OCI-LY7 (cell line): ENCODE measurements at regions not wholly inside any gene's neighbourhood (a gene's known extent, or its start where the extent isn't known, plus 50 kb on each side); places are given as distances from the start of the nearest gene placed in this dataset.

Source experiments
- BruUV-seq: library from RNA; stranded (reverse); fragments of 400-500 nt; replicated peaks from 2 replicates; lab custom pipeline; 2021; lab: Mats Ljungman, UMichigan
- CTCF ChIA-PET: fragments of 300-600 bp; sonication (Branson Sonifier 250); formaldehyde crosslinking; loops from one replicate; lab custom pipeline; 2022; ENCODE audit warnings: antibody characterized with exemption; ENCODE audit not compliant: unreplicated experiment; lab: Charles Lee
- POLR2A ChIA-PET: fragments of 300-600 bp; sonication (Branson Sonifier 250); formaldehyde crosslinking; loops from one replicate; lab custom pipeline; 2022; ENCODE audit warnings: antibody characterized with exemption; lab: Charles Lee
- DNase-seq: peaks from one replicate; pipeline ENCODE4 v3.0.0-alpha.2; 2015; ENCODE audit warnings: low spot score
- H2AFZ ChIP-seq: fragments of 200-600 bp; sonication (generic), shearing (Covaris generic); 2 replicates; pipeline ENCODE4 v1.6.1; 2014; ENCODE audit warnings: mild to moderate bottlenecking, antibody characterized with exemption, low read length, moderate library complexity
- H3K27ac ChIP-seq: fragments of 200-600 bp; sonication (generic); 2 replicates; pipeline ENCODE4 v1.5.1; 2014; ENCODE audit warnings: mixed run types, low read depth, mild to moderate bottlenecking, moderate library complexity, low read length, inconsistent platforms; ENCODE audit not compliant: poor library complexity, severe bottlenecking
- H3K36me3 ChIP-seq: fragments of 200-600 bp; sonication (generic); 2 replicates; pipeline ENCODE4 v1.6.1; 2014; ENCODE audit warnings: mild to moderate bottlenecking, antibody characterized with exemption, low read length, moderate library complexity, mixed read lengths; ENCODE audit not compliant: insufficient read depth
- H3K4me1 ChIP-seq: fragments of 200-600 bp; sonication (generic); 2 replicates; pipeline ENCODE4 v1.5.1; 2014; ENCODE audit warnings: mild to moderate bottlenecking, low read length; ENCODE audit not compliant: insufficient read depth, poor library complexity, severe bottlenecking
- H3K4me2 ChIP-seq: fragments of 200-600 bp; sonication (generic); 2 replicates; pipeline ENCODE4 v1.6.1; 2014; ENCODE audit warnings: mild to moderate bottlenecking, low read length
- H3K4me3 ChIP-seq: fragments of 200-600 bp; sonication (generic); 2 replicates; pipeline ENCODE4 v1.5.1; 2014; ENCODE audit warnings: mild to moderate bottlenecking, low read depth, low read length; ENCODE audit not compliant: poor library complexity, severe bottlenecking
- H3K79me2 ChIP-seq: fragments of 200-600 bp; sonication (generic); 2 replicates; pipeline ENCODE4 v1.6.1; 2016; ENCODE audit warnings: low read depth, mild to moderate bottlenecking, low read length, moderate library complexity, mixed read lengths; ENCODE audit not compliant: insufficient read depth
- H3K9me2 ChIP-seq: fragments of 200-600 bp; sonication (generic); 2 replicates; pipeline ENCODE4 v1.6.1; 2016; ENCODE audit warnings: mild to moderate bottlenecking, low read length, mixed read lengths; ENCODE audit not compliant: insufficient read depth
- H3K9me3 ChIP-seq: fragments of 200-600 bp; sonication (generic); 2 replicates; pipeline ENCODE4 v1.6.1; 2014; ENCODE audit warnings: mild to moderate bottlenecking, mixed run types, low read length, mixed read lengths
- H4K20me1 ChIP-seq: fragments of 200-600 bp; sonication (generic); 2 replicates; pipeline ENCODE4 v1.6.1; 2014; ENCODE audit warnings: mild to moderate bottlenecking, antibody characterized with exemption, low read length, moderate library complexity, mixed read lengths; ENCODE audit not compliant: insufficient read depth
- EZH2phosphoT487 ChIP-seq: fragments of 200-600 bp; sonication (generic); IDR thresholded peaks from 2 replicates; pipeline ENCODE4 v1.6.1; 2018; ENCODE audit warnings: low read depth, borderline replicate concordance, mild to moderate bottlenecking, mixed run types, antibody characterized with exemption, low read length, moderate library complexity, mixed read lengths
- intact Hi-C: fragments of 100-400 bp; cut with micrococcal nuclease; formaldehyde crosslinking; loops from one replicate; pipeline ENCODE4 v1.10.0; 2022; ENCODE audit not compliant: unreplicated experiment
- TF ChIP-seq, protein P1 (sequence below): fragments of 200-600 bp; sonication (generic); conservative IDR thresholded peaks from 2 replicates; pipeline ENCODE4 v1.5.1; 2014; ENCODE audit warnings: mild to moderate bottlenecking, antibody characterized with exemption, low read length, moderate library complexity, mixed read lengths

DNA sequence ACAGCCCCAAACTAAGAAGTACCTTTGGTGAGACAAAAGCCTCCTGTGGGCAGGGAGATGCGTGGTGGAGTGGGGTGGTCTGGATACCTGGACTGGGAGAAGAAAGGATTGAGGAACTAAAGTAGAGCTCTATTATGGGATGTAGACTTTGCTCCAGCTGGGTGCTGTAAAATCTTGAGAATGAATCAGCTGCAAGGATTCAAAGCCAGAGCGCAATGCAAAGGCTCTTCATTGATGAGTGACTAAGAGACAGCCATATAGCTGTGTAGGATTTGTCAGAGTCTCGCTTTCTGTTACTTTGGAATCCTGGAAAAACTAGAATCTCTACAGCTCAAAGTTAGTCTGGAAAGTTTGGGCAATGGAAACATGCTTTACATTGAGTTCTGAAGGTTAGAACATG lies 159.9 kb downstream of the TAF11L14 start:
- Histone ChIP-seq H3K4me2 (no peak overlapping the region), H3K9me3 (no peaks in the 10 kb centered on the region), H3K27ac (no peak overlapping the region), H3K79me2 (no peaks in the 10 kb centered on the region), H3K36me3 (no peaks in the 10 kb centered on the region), H2AFZ (no peak overlapping the region), H4K20me1 (no peaks in the 10 kb centered on the region), H3K9me2 (no peaks in the 10 kb centered on the region), H3K4me1 (no peaks in the 10 kb centered on the region), H3K4me3 (no peak overlapping the region)
- ChIA-PET CTCF (no interaction called here), POLR2A (interaction anchor here (0.6 kb wide), 1 partner anchor 10 kb away, joined by 4 read pairs; no protein-coding TSS in a partner anchor)
- no TSS peak for BruUV-seq
- no peak for TF ChIP-seq EZH2phosphoT487
- TF ChIP-seq, protein P1, sequence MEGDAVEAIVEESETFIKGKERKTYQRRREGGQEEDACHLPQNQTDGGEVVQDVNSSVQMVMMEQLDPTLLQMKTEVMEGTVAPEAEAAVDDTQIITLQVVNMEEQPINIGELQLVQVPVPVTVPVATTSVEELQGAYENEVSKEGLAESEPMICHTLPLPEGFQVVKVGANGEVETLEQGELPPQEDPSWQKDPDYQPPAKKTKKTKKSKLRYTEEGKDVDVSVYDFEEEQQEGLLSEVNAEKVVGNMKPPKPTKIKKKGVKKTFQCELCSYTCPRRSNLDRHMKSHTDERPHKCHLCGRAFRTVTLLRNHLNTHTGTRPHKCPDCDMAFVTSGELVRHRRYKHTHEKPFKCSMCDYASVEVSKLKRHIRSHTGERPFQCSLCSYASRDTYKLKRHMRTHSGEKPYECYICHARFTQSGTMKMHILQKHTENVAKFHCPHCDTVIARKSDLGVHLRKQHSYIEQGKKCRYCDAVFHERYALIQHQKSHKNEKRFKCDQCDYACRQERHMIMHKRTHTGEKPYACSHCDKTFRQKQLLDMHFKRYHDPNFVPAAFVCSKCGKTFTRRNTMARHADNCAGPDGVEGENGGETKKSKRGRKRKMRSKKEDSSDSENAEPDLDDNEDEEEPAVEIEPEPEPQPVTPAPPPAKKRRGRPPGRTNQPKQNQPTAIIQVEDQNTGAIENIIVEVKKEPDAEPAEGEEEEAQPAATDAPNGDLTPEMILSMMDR: no peak
- intact Hi-C loops: no loop called here
- no peak for DNase-seq

DNA sequence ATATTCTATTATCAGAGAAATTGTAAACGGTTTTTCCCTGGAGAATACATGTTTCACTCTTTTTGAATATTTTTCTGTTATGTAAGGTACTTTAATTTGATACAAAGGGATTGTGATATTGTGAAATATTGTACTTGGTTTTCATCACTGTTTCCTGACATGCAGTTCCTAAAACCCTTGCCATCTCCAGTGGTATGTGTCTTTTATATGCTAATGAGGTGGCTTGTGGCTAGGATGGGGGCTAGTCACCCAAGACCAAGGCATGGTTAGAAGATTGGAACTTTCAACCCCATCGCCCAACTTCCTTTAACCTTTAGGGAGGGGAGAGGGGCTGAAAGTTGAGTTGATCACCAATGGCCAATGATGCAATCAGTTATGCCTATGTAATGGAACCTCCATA lies 160.6 kb downstream of the TAF11L14 start:
- Histone ChIP-seq H3K36me3 (no peaks in the 10 kb centered on the region), H4K20me1 (no peaks in the 10 kb centered on the region), H3K9me3 (no peaks in the 10 kb centered on the region), H3K4me2 (no peak overlapping the region), H3K9me2 (no peaks in the 10 kb centered on the region), H2AFZ (no peak overlapping the region), H3K27ac (no peak overlapping the region), H3K4me1 (no peaks in the 10 kb centered on the region), H3K79me2 (no peaks in the 10 kb centered on the region), H3K4me3 (no peak overlapping the region)
- ChIA-PET CTCF (no interaction called here), POLR2A (no interaction called here)
- TF ChIP-seq, protein P1: no peak
- TF ChIP-seq EZH2phosphoT487: no peak
- intact Hi-C loops: no loop called here
- no peak for DNase-seq
- no TSS peak for BruUV-seq

DNA sequence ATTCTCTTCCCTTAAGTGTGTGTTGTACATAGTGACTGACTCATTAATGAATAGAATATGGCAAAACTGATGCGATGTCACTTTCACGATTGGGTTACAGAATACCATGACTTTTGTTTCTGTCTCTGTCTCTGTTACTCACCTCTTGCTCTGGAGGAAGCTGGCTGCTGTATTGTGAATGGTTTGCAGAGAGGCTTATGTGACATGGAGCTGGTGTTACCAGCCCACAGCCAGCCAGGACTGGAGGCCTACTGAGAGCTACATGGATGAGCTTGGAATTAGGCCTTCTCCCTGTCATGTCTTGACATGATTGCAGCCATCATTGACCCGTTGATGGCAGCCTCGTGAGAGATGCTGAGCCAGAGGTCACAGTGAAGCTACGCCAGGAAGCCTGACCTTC lies 161.9 kb downstream of the TAF11L14 start:
- BruUV-seq: no TSS peak
- no peaks in the 10 kb centered on the region for H3K9me3 ChIP-seq
- DNase-seq: no peak
- no peak overlapping the region for H3K27ac ChIP-seq
- ChIA-PET CTCF (no interaction called here), POLR2A (no interaction called here)
- H3K9me2 ChIP-seq: no peaks in the 10 kb centered on the region
- no peak overlapping the region for H3K4me3 ChIP-seq
- TF ChIP-seq, protein P1: no peak
- TF ChIP-seq EZH2phosphoT487: no peak
- no peak overlapping the region for H3K4me2 ChIP-seq
- no peaks in the 10 kb centered on the region for H3K4me1 ChIP-seq
- H2AFZ ChIP-seq: no peak overlapping the region
- no peaks in the 10 kb centered on the region for H3K36me3 ChIP-seq
- no peaks in the 10 kb centered on the region for H3K79me2 ChIP-seq
- H4K20me1 ChIP-seq: no peaks in the 10 kb centered on the region
- intact Hi-C loops: no loop called here
